ENCODE measurements at regions not wholly inside any gene's neighbourhood (a gene's known extent, or its start where the extent isn't known, plus 50 kb on each side); places are given as distances from the start of the nearest gene placed in this dataset.
A peak's percentile ranks its signal among the peaks of the same experiment; 100 is the strongest.
"Not testable (repeated sequence)": the region's sequence is repeated elsewhere in the genome, so short reads cannot be mapped to it uniquely, and the experiment has no call there.

DNA sequence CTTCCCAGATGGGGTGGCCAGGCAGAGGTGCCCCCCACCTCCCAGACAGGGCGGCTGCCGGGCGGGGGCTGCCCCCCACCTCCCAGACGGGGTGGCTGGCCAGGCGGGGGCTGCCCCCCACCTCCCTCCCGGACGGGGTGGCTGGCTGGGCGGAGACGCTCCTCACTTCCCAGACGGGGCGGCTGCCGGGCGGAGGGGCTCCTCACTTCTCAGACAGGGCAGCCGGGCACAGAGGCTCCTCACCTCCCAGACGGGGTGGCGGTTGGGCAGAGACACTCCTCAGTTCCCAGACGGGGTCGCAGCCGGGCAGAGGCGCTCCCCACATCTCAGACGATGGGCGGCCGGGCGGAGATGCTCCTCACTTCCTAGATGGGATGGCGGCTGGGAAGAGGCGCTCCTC, 76.4 kb upstream of the AADAT start:
- not testable (repeated sequence) for H3K4me3 Mint-ChIP-seq, DNase-seq, ATAC-seq, H3K4me1 Mint-ChIP-seq, H3K9me3 Mint-ChIP-seq, H3K27me3 Mint-ChIP-seq, H3K27ac Mint-ChIP-seq

DNA sequence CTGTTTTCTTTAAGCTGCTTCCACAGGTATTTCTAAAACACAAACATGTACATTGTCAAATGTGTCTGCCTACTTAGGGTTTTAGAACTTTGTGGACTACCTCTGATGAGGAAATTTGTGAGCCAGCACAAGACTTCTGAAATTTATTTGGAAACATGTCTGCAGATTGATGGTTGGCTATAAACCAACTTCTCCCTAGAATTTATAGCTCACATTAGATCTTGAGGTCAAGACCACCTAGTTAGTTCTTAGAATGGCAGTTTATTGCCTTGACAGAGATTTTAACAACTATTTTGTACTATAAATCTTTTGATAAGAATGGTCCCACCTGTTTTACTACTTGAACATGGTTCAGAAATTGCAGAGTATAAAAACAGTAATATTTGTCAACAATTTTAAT, 72.7 kb upstream of the AADAT start:
- H3K4me3 Mint-ChIP-seq = no peak overlapping the region
- H3K4me1 Mint-ChIP-seq = no peaks in the 10 kb centered on the region
- peaks cover 0 to 6% of the 10 kb centered on the region in 2 donors for H3K9me3 Mint-ChIP-seq
- H3K27ac Mint-ChIP-seq = no peak overlapping the region
- H3K27me3 Mint-ChIP-seq = no peaks in the 10 kb centered on the region
- no peak for ATAC-seq
- DNase-seq = no peak

DNA sequence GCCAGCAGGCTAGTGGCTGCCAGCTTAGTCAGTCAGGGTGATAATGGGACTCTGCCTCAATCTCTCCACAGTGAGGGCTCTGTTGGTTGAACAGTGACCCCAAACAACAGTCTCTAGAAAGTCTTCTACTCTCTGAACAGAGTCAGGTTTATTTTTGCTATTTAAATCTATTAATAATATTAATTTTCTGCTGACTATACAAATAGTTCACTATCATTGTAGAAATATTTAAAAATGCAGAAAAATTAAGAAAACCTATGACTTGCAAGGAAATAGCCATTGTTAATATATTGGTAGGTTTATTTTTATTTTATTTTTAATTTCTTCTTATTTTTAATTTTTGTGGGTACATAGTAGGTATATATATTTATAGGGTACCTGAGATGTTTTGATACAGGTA, 67.9 kb upstream of the AADAT start:
- Mint-ChIP-seq H3K27me3 (no peaks in the 10 kb centered on the region), H3K27ac (no peak overlapping the region), H3K4me3 (no peak overlapping the region), H3K4me1 (no peaks in the 10 kb centered on the region), H3K9me3 (peaks cover 6 to 8% of the 10 kb centered on the region in 2 donors)
- ATAC-seq (no peak), DNase-seq (no peak)

DNA sequence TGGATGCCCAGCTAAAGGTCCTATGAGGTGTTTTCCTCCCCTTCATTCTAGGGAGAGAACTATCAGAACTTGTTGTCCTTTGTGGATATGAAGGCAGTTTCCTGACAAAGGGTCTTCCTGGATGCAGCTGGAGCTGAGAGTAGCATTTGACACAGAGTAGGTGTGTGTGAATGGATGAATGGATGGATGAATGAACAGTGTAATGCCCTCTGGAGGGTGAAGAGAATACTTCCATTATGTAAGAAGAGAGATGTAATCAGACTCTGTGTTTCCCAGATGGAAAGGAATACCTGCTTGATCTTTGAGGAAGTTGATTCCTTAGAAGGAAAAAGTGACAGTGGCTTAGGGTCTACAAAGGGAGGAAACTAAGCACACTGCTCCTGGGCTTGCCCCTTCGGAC, 55.4 kb upstream of the AADAT start:
- no peaks in the 10 kb centered on the region for H3K9me3 Mint-ChIP-seq
- no peaks in the 10 kb centered on the region for H3K27me3 Mint-ChIP-seq
- H3K27ac Mint-ChIP-seq = no peak overlapping the region
- DNase-seq (no peak), ATAC-seq (peak; percentile 20)
- no peaks in the 10 kb centered on the region for H3K4me1 Mint-ChIP-seq
- no peak overlapping the region for H3K4me3 Mint-ChIP-seq

DNA sequence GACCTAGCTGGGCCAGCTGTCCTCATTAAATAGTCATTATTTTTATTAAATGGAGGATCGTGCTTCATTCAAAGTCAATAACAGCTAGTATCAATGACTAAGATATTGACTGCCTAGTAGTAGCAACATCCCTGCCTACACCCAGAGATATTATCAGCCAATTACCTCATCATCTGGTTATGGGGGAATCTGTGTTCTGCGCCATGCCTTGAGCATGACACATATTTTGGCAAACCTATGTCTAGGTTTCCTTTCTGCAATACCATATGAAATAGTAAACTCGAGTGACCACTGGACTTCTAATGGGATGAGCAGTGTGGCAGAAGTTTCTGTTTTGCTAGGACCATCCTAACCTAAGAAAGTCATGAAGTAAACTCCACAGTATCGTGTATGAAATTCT, 50.0 kb upstream of the AADAT start:
- no peak overlapping the region for H3K27ac Mint-ChIP-seq
- DNase-seq = no peak
- H3K4me1 Mint-ChIP-seq = peaks cover 8% of the 10 kb centered on the region
- no peak overlapping the region for H3K4me3 Mint-ChIP-seq
- H3K9me3 Mint-ChIP-seq = no peaks in the 10 kb centered on the region
- ATAC-seq = no peak
- peaks cover 14% of the 10 kb centered on the region for H3K27me3 Mint-ChIP-seq

All from stimulated activated naive CD8-positive, alpha-beta T cell treated with anti-CD3 and anti-CD28 coated beads, Interleukin-15, amount 100 ng/mL, for 72 hours (primary cell).